GM18870 (cell line): ENCODE measurements at regions not wholly inside any gene's neighbourhood (a gene's known extent, or its start where the extent isn't known, plus 50 kb on each side); places are given as distances from the start of the nearest gene placed in this dataset.

Experiments used
- ATAC-seq: cut with Tn5 transposase; IDR thresholded peaks from one replicate; pipeline ENCODE4 v1.9.1; 2021; ENCODE audit warnings: moderate library complexity; ENCODE audit not compliant: unreplicated experiment

GRCh38 chr5:44661851-44662250 is 146.9 kb upstream of the MRPS30 start:
- no peak for ATAC-seq

GRCh38 chr5:44660251-44660650 is 148.5 kb upstream of the MRPS30 start:
- no peak for ATAC-seq

GRCh38 chr5:44659334-44659733 is 149.4 kb upstream of the MRPS30 start:
- no peak for ATAC-seq

- ATAC-seq = no peak
Observed at GRCh38 chr5:44652674-44653073, 156.1 kb upstream of the MRPS30 start.

- ATAC-seq = no peak
Observed at GRCh38 chr5:44646016-44646415, 162.7 kb upstream of the MRPS30 start.

- no peak for ATAC-seq
Observed at GRCh38 chr5:44645502-44645901, 163.2 kb upstream of the MRPS30 start.

GRCh38 chr5:44644628-44645027 is 164.1 kb upstream of the MRPS30 start:
- ATAC-seq = no peak

GRCh38 chr5:44641820-44642219 is 166.9 kb upstream of the MRPS30 start:
- ATAC-seq = no peak

- ATAC-seq = no peak
Observed at GRCh38 chr5:44640945-44641456, 167.7 kb upstream of the MRPS30 start.

GRCh38 chr5:44637916-44638869 is 170.6 kb upstream of the MRPS30 start:
- no peak for ATAC-seq

GRCh38 chr5:44632344-44632743 is 176.4 kb upstream of the MRPS30 start:
- ATAC-seq = no peak

- ATAC-seq = no peak
Observed at GRCh38 chr5:44626846-44627245, 181.9 kb upstream of the MRPS30 start.

- ATAC-seq = no peak
Observed at GRCh38 chr5:44622331-44622730, 186.4 kb upstream of the MRPS30 start.

- no peak for ATAC-seq
Observed at GRCh38 chr5:44619875-44620610, 188.7 kb upstream of the MRPS30 start.

GRCh38 chr5:44614845-44615244 is 193.9 kb upstream of the MRPS30 start:
- no peak for ATAC-seq

- ATAC-seq = no peak
Observed at GRCh38 chr5:44613936-44614335, 194.8 kb upstream of the MRPS30 start.

- no peak for ATAC-seq
Observed at GRCh38 chr5:44605926-44606325, 202.8 kb upstream of the MRPS30 start.

GRCh38 chr5:44603496-44604272 is 205.1 kb upstream of the MRPS30 start:
- no peak for ATAC-seq

- ATAC-seq = no peak
Observed at GRCh38 chr5:44574678-44575077, 185.5 kb upstream of the FGF10 start.

- no peak for ATAC-seq
Observed at GRCh38 chr5:44568519-44568918, 179.3 kb upstream of the FGF10 start.

GRCh38 chr5:44565902-44566301 is 176.7 kb upstream of the FGF10 start:
- no peak for ATAC-seq
